Trophoblast cell (in vitro differentiated cells and primary cell): ENCODE measurements at regions not wholly inside any gene's neighbourhood (a gene's known extent, or its start where the extent isn't known, plus 50 kb on each side); places are given as distances from the start of the nearest gene placed in this dataset.

Experiments used
- DNase-seq, 2 donors: peaks; one replicate each; pipeline ENCODE4 v3.0.0-alpha.2; 2016
- H2AFZ ChIP-seq: 2 replicates; pipeline ENCODE4 v1.6.1; 2013; ENCODE audit warnings: low read length, moderate library complexity, mild to moderate bottlenecking; ENCODE audit not compliant: insufficient read depth, poor library complexity
- H2AK5ac ChIP-seq: 2 replicates; pipeline ENCODE4 v1.6.1; 2013; ENCODE audit warnings: mild to moderate bottlenecking, low read length
- H2BK120ac ChIP-seq: 2 replicates; pipeline ENCODE4 v1.6.1; 2013; ENCODE audit warnings: low read length, mild to moderate bottlenecking, moderate library complexity; ENCODE audit not compliant: insufficient read depth, poor library complexity
- H2BK12ac ChIP-seq: 2 replicates; pipeline ENCODE4 v1.6.1; 2013; ENCODE audit warnings: mild to moderate bottlenecking, low read length, moderate library complexity
- H2BK5ac ChIP-seq: 2 replicates; pipeline ENCODE4 v1.6.1; 2013; ENCODE audit warnings: low read length, low read depth, moderate library complexity, mild to moderate bottlenecking; ENCODE audit not compliant: poor library complexity
- H3K14ac ChIP-seq: 2 replicates; pipeline ENCODE4 v1.6.1; 2013; ENCODE audit warnings: mild to moderate bottlenecking, low read length
- H3K18ac ChIP-seq: 2 replicates; pipeline ENCODE4 v1.6.1; 2013; ENCODE audit warnings: mild to moderate bottlenecking, low read length
- H3K23ac ChIP-seq: 2 replicates; pipeline ENCODE4 v1.6.1; 2013; ENCODE audit warnings: low read length
- H3K27ac ChIP-seq: 2 replicates; pipeline ENCODE4 v1.5.1; 2013; ENCODE audit warnings: low read depth, mild to moderate bottlenecking, inconsistent platforms, low read length, moderate library complexity
- H3K27me3 ChIP-seq: 2 replicates; pipeline ENCODE4 v1.6.1; 2013; ENCODE audit warnings: inconsistent platforms, mild to moderate bottlenecking, low read length, moderate library complexity; ENCODE audit not compliant: insufficient read depth
- H3K36me3 ChIP-seq, 2 experiments: 1 replicate in 1 of 2; 2 replicates in 1 of 2; pipeline ENCODE4 v1.6.1; 2013; ENCODE audit warnings: low read length in 2 of 2, mild to moderate bottlenecking in 2 of 2, moderate library complexity in 1 of 2; ENCODE audit not compliant: insufficient read depth in 2 of 2, control insufficient read depth in 1 of 2
- H3K4ac ChIP-seq: 2 replicates; pipeline ENCODE4 v1.6.1; 2013; ENCODE audit warnings: low read depth, mild to moderate bottlenecking, low read length, moderate library complexity
- H3K4me1 ChIP-seq, 2 experiments: 1 replicate in 1 of 2; 2 replicates in 1 of 2; pipeline ENCODE4 v1.6.1; 2013; ENCODE audit warnings: low read length in 2 of 2, mild to moderate bottlenecking in 2 of 2, moderate library complexity in 1 of 2; ENCODE audit not compliant: insufficient read depth in 2 of 2, control insufficient read depth in 1 of 2
- H3K4me2 ChIP-seq: 2 replicates; pipeline ENCODE4 v1.6.1; 2013; ENCODE audit warnings: inconsistent platforms, mild to moderate bottlenecking, low read length, moderate library complexity
- H3K4me3 ChIP-seq: 2 replicates; pipeline ENCODE4 v1.5.1; 2013; ENCODE audit warnings: mild to moderate bottlenecking, low read depth, low read length, inconsistent platforms
- H3K79me1 ChIP-seq: one replicate; pipeline ENCODE4 v1.6.1; 2013; ENCODE audit warnings: low read length
- H3K79me2 ChIP-seq: 2 replicates; pipeline ENCODE4 v1.6.1; 2013; ENCODE audit warnings: low read length, mild to moderate bottlenecking; ENCODE audit not compliant: control insufficient read depth, insufficient read depth, poor library complexity
- H3K9ac ChIP-seq: 2 replicates; pipeline ENCODE4 v1.6.1; 2013; ENCODE audit warnings: mild to moderate bottlenecking, low read length
- H3K9me3 ChIP-seq: 2 replicates; pipeline ENCODE4 v1.6.1; 2013; ENCODE audit warnings: low read depth, mild to moderate bottlenecking, control low read depth, inconsistent platforms, low read length; ENCODE audit not compliant: insufficient read depth
- H4K12ac ChIP-seq: 2 replicates; pipeline ENCODE4 v1.6.1; 2013; ENCODE audit warnings: low read depth, mild to moderate bottlenecking, low read length, moderate library complexity
- H4K8ac ChIP-seq: 2 replicates; pipeline ENCODE4 v1.6.1; 2013; ENCODE audit warnings: low read depth, mild to moderate bottlenecking, low read length, moderate library complexity
- H4K91ac ChIP-seq: one replicate; pipeline ENCODE4 v1.6.1; 2013; ENCODE audit warnings: low read depth, mild to moderate bottlenecking, low read length, moderate library complexity
- WGBS: extraction: QIAGEN DNeasy Blood & Tissue Kit; methylation state at CpG from one replicate; pipeline ENCODE4 v1.1.7; 2013; ENCODE audit warnings: missing lambda C conversion rate; ENCODE audit not compliant: insufficient read length, insufficient coverage; ENCODE audit errors: extremely low coverage; 5-methylcytosine and 5-hydroxymethylcytosine counted together

DNA sequence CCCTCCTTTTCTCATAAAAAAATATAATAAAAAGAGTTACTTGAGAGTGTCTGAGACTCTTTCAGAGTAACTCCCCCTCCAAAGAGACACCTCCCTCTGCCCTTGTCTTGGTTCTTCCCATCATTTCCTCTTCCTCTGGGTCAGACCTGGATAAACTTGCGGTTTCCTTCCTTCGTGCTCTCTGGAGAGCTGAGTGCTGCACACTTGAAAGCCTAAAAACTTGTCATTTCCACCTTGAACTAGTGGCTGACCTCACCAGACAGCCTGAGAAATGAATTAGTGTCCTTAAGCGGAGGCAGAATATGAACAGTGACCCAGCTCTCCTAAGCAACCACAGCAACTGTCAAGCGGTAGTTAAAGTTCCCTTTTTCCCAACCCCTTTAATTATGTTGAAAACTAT is 88.4 kb upstream of the PROX1 start:
- no peak overlapping the region for H4K91ac ChIP-seq
- no peaks in the 10 kb centered on the region for H3K79me2 ChIP-seq
- no peak overlapping the region for H2BK5ac ChIP-seq
- H3K4me1 ChIP-seq: no peaks in the 10 kb centered on the region
- no peaks in the 10 kb centered on the region for H3K27me3 ChIP-seq
- no peak overlapping the region for H3K14ac ChIP-seq
- no peak overlapping the region for H3K18ac ChIP-seq
- H3K4me3 ChIP-seq: no peak overlapping the region
- no peak overlapping the region for H2AK5ac ChIP-seq
- no peak overlapping the region for H2BK12ac ChIP-seq
- H3K79me1 ChIP-seq: no peaks in the 10 kb centered on the region
- H4K8ac ChIP-seq: no peak overlapping the region
- no peak overlapping the region for H3K23ac ChIP-seq
- no peaks in the 10 kb centered on the region for H3K36me3 ChIP-seq
- H3K9me3 ChIP-seq: no peaks in the 10 kb centered on the region
- no peak overlapping the region for H2AFZ ChIP-seq
- H3K27ac ChIP-seq: no peak overlapping the region
- no peak overlapping the region for H3K9ac ChIP-seq
- WGBS: no CpG with 5 or more reads among the region's 4 CpGs
- no peak overlapping the region for H3K4ac ChIP-seq
- H2BK120ac ChIP-seq: no peak overlapping the region
- no peak overlapping the region for H3K4me2 ChIP-seq
- no peak overlapping the region for H4K12ac ChIP-seq
- DNase-seq: no peak

DNA sequence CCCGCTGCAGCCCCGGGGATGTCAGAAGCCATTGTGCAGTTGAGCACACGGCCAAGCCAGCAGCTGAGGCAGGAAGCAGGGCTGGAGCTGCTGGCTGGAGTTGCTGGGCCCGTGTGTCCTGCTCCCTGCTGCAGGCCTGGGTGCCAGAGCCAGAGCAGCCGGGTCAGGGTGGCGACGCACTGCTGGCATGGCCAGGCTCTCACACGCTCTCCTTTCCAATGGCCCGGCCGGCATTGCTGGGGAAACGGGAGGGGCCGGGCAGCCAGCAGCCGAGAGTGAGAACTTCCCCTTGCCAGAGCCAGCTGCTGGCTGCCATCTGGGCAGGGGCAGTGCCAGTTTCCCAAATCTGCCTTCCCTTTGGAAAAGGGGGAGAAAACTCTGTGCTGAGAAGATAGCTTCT is 82.4 kb upstream of the PROX1 start:
- Histone ChIP-seq H3K4me3 (no peak overlapping the region), H4K91ac (no peak overlapping the region), H4K12ac (no peak overlapping the region), H3K4ac (no peak overlapping the region), H3K27ac (no peak overlapping the region), H2AFZ (no peak overlapping the region), H2BK12ac (no peak overlapping the region), H3K9ac (no peak overlapping the region), H2BK120ac (no peak overlapping the region), H3K14ac (no peak overlapping the region), H3K18ac (no peak overlapping the region), H3K23ac (no peak overlapping the region), H3K9me3 (peaks cover 2% of the 10 kb centered on the region), H3K4me1 (no peaks in the 10 kb centered on the region), H2BK5ac (no peak overlapping the region), H3K4me2 (no peak overlapping the region), H4K8ac (no peak overlapping the region), H2AK5ac (no peak overlapping the region), H3K36me3 (no peaks in the 10 kb centered on the region), H3K27me3 (no peaks in the 10 kb centered on the region), H3K79me2 (no peaks in the 10 kb centered on the region), H3K79me1 (no peaks in the 10 kb centered on the region)
- WGBS: no CpG with 5 or more reads among the region's 13 CpGs
- DNase-seq: no peak

DNA sequence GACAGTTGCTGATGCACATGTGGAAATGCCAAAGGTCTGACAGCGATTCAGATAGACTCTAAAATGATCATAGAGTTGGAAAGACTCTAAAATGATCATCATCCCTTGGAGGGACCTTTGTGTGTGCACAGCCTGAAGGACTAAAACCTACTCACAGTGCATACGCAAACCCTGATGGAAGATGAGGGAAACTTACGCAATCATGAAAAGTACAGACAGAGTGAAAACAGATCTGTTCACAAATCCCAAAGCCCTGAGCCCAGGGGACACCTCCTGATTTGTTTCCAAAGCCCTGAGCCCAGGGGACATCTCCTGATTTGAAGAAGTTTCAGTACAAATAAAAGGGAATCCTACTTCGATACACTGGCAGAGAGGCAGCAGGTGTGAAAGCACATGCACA is 79.3 kb upstream of the PROX1 start:
- Histone ChIP-seq H3K36me3 (no peaks in the 10 kb centered on the region), H2BK5ac (no peak overlapping the region), H3K4me3 (no peak overlapping the region), H3K9me3 (peaks cover 2% of the 10 kb centered on the region), H4K8ac (no peak overlapping the region), H3K27ac (no peak overlapping the region), H3K4me2 (no peak overlapping the region), H3K27me3 (no peaks in the 10 kb centered on the region), H3K4me1 (no peaks in the 10 kb centered on the region), H3K23ac (no peak overlapping the region), H3K9ac (no peak overlapping the region), H3K14ac (no peak overlapping the region), H2AK5ac (no peak overlapping the region), H2BK12ac (no peak overlapping the region), H2BK120ac (no peak overlapping the region), H3K79me2 (no peaks in the 10 kb centered on the region), H2AFZ (no peak overlapping the region), H3K4ac (no peak overlapping the region), H4K91ac (no peak overlapping the region), H4K12ac (no peak overlapping the region), H3K79me1 (no peaks in the 10 kb centered on the region), H3K18ac (no peak overlapping the region)
- WGBS: no CpG with 5 or more reads among the region's 4 CpGs
- DNase-seq: peak in 1 of 2 donors; percentile 5

DNA sequence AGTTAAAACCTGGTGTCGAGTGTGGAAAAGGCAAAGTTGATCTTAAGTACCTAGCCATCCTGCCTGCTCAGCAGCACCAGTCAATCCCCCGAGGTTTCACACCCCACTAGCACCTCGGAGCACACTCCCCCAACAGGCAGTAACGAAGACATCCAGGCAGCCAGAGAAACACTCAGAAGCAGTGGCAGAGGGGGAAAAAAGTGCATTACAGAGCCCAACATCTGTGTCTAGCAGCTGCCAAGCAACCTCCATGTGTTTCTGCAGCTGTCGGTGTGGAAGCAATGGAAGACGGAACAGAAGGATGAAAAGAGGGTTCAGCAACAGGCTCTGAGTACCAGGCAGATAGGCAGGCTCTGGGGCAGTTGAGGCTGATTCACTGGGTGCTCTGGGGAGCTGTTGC is 73.4 kb upstream of the PROX1 start:
- Histone ChIP-seq H2BK120ac (no peak overlapping the region), H3K18ac (no peak overlapping the region), H2BK12ac (no peak overlapping the region), H3K27me3 (no peaks in the 10 kb centered on the region), H3K4me3 (no peak overlapping the region), H2AK5ac (no peak overlapping the region), H2BK5ac (no peak overlapping the region), H4K8ac (no peak overlapping the region), H3K9me3 (peaks cover 2% of the 10 kb centered on the region), H3K79me1 (no peaks in the 10 kb centered on the region), H4K91ac (no peak overlapping the region), H3K27ac (no peak overlapping the region), H3K23ac (no peak overlapping the region), H3K9ac (no peak overlapping the region), H3K4me1 (no peaks in the 10 kb centered on the region), H3K4me2 (no peak overlapping the region), H4K12ac (no peak overlapping the region), H3K4ac (no peak overlapping the region), H3K14ac (no peak overlapping the region), H3K79me2 (no peaks in the 10 kb centered on the region), H2AFZ (no peak overlapping the region), H3K36me3 (no peaks in the 10 kb centered on the region)
- WGBS: no CpG with 5 or more reads among the region's 6 CpGs
- DNase-seq: no peak
